ENCODE measurements at regions not wholly inside any gene's neighbourhood (a gene's known extent, or its start where the extent isn't known, plus 50 kb on each side); places are given as distances from the start of the nearest gene placed in this dataset.

DNA sequence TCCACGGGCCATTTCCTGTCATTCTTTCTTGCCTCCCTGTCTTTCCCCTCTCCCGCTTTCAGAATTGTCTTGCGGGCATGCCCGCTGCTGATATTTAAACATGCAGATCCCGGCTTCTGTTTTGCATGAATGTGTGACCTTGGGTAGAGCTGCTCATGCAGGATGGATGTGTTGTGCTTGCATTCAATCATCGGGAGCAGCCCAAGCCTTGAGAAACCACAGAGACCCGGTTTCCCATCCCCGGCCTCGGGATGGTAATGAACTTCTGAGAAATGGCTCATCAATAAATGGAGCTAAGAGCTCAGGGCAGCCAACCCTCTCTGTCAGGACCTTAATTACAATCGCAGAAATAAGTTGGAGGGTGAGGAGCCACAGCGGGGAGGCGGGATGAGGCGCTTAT lies 303.7 kb upstream of the TNRC6C start:
- TF ChIP-seq, protein P1, sequence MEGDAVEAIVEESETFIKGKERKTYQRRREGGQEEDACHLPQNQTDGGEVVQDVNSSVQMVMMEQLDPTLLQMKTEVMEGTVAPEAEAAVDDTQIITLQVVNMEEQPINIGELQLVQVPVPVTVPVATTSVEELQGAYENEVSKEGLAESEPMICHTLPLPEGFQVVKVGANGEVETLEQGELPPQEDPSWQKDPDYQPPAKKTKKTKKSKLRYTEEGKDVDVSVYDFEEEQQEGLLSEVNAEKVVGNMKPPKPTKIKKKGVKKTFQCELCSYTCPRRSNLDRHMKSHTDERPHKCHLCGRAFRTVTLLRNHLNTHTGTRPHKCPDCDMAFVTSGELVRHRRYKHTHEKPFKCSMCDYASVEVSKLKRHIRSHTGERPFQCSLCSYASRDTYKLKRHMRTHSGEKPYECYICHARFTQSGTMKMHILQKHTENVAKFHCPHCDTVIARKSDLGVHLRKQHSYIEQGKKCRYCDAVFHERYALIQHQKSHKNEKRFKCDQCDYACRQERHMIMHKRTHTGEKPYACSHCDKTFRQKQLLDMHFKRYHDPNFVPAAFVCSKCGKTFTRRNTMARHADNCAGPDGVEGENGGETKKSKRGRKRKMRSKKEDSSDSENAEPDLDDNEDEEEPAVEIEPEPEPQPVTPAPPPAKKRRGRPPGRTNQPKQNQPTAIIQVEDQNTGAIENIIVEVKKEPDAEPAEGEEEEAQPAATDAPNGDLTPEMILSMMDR (conservative IDR thresholded peaks at IDR 0.05; ENCODE audit: low read depth, low read length), result no peak
- TF ChIP-seq EZH2phosphoT487 (IDR thresholded peaks at IDR 0.05; ENCODE audit: borderline replicate concordance, low read length), result no peak
- TF ChIP-seq EZH2 (IDR thresholded peaks at IDR 0.05; ENCODE audit: low read length, unreplicated experiment), result no peak

Data from PC-3 (cell line).